Mucosa of descending colon (tissue), 3 donors: ENCODE measurements at regions not wholly inside any gene's neighbourhood (a gene's known extent, or its start where the extent isn't known, plus 50 kb on each side); places are given as distances from the start of the nearest gene placed in this dataset.

Experiments
- ATAC-seq: fragments of 200-7000 bp; cut with Tn5 transposase; one replicate; pipeline ENCODE4 v1.9.1; 2020; ENCODE audit warnings: mild to moderate bottlenecking, moderate library complexity
- DNase-seq, 3 donors: peaks; one replicate each; pipeline ENCODE4 v3.0.0-alpha.2; 2020
- H3K36me3 ChIP-seq: fragments of 200-600 bp; one replicate; pipeline ENCODE4 v1.8.0; 2021; ENCODE audit warnings: low read depth, mild to moderate bottlenecking
- H3K4me1 ChIP-seq: fragments of 200-600 bp; one replicate; pipeline ENCODE4 v1.8.0; 2021; ENCODE audit warnings: low read depth, mild to moderate bottlenecking
- H3K4me3 ChIP-seq: fragments of 200-600 bp; one replicate; pipeline ENCODE4 v1.8.0; 2021; ENCODE audit warnings: mild to moderate bottlenecking
- H3K9me3 ChIP-seq: fragments of 200-600 bp; one replicate; pipeline ENCODE4 v1.8.0; 2021; ENCODE audit warnings: mild to moderate bottlenecking
- intact Hi-C, 2 donors: fragments of 100-400 bp; cut with DNase I in 1 of 2; cut with micrococcal nuclease in 1 of 2; formaldehyde crosslinking; loops; one replicate each; pipeline versions ENCODE4 v1.11.0 to v1.11.1; 2022; cut with DNase I, micrococcal nuclease
- TF ChIP-seq, protein P1 (sequence below): fragments of 200-600 bp; IDR thresholded peaks from one replicate; pipeline ENCODE4 v1.8.0; 2022; ENCODE audit warnings: antibody characterized with exemption, mild to moderate bottlenecking
- donor health status: DM: no; HTN: no; CAD: no; lungs with moderate emphysema.
- donor health status: DM: no; HTN: no; CAD: no.
- donor health status: DM: no; HTN: yes; CAD: no.

DNA sequence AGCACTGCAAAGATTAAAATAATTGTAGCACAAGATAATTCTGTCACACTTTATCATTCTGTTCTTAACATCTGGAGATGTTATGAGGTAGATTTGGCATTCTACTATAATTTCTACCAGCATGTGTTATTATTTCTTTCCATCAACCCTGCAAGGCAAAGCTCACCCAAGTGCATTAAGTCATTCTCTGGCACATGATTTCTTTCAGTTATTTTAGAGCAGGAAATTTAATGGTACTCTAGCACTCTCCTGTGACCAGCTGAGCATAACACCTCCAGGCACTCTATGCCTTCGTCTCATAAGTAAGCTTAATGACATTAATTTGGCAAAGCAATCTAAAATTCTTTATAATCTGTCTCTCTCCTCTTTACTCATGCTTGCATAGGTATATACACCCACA, 300.2 kb upstream of the GPR149 start:
- intact Hi-C loops: no loop called here
- ATAC-seq: no peak
- H3K4me1 ChIP-seq: no peaks in the 10 kb centered on the region

GRCh38 chr3:154729741-154730140, 299.8 kb upstream of the GPR149 start:
- ATAC-seq (no peak), DNase-seq (no peak)
- TF ChIP-seq, protein P1, sequence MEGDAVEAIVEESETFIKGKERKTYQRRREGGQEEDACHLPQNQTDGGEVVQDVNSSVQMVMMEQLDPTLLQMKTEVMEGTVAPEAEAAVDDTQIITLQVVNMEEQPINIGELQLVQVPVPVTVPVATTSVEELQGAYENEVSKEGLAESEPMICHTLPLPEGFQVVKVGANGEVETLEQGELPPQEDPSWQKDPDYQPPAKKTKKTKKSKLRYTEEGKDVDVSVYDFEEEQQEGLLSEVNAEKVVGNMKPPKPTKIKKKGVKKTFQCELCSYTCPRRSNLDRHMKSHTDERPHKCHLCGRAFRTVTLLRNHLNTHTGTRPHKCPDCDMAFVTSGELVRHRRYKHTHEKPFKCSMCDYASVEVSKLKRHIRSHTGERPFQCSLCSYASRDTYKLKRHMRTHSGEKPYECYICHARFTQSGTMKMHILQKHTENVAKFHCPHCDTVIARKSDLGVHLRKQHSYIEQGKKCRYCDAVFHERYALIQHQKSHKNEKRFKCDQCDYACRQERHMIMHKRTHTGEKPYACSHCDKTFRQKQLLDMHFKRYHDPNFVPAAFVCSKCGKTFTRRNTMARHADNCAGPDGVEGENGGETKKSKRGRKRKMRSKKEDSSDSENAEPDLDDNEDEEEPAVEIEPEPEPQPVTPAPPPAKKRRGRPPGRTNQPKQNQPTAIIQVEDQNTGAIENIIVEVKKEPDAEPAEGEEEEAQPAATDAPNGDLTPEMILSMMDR: no peak
- no peaks in the 10 kb centered on the region for H3K4me1 ChIP-seq
- H3K36me3 ChIP-seq: no peaks in the 10 kb centered on the region
- intact Hi-C loops: no loop called here
- H3K9me3 ChIP-seq: no peaks in the 10 kb centered on the region
- H3K4me3 ChIP-seq: no peak overlapping the region

More for the DNA sequence above, 300.2 kb upstream of the GPR149 start:
- no peak for DNase-seq
- Histone ChIP-seq H3K4me3 (no peak overlapping the region), H3K9me3 (no peaks in the 10 kb centered on the region), H3K36me3 (no peaks in the 10 kb centered on the region)
- TF ChIP-seq, protein P1: no peak

- no peaks in the 10 kb centered on the region for H3K9me3 ChIP-seq
- H3K36me3 ChIP-seq: no peaks in the 10 kb centered on the region
- no peak for DNase-seq
- intact Hi-C loops: no loop called here
- TF ChIP-seq, protein P1: no peak
- no peaks in the 10 kb centered on the region for H3K4me1 ChIP-seq
- no peak overlapping the region for H3K4me3 ChIP-seq
- ATAC-seq: no peak
Observed at GRCh38 chr3:154728285-154728684, 298.3 kb upstream of the GPR149 start.

DNA sequence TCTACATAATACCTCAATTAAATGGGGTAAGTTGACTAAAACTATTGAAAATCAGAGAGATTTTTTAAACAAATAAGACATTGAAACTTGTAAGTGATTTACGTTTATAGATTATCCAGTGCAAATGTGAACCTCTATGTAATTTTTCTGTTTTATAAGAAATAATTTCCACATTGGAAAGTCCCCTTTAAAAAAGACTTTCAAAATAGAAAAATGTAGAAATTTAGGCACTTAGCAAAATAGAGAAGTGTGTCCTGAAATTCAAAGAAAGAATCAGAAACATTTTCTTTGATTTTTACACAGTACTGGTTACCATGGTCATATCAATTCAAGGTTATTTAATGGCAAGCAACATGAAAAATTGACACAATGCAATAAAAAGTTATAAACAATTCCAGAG, 290.9 kb upstream of the GPR149 start:
- Histone ChIP-seq H3K4me3 (no peak overlapping the region), H3K4me1 (no peaks in the 10 kb centered on the region), H3K9me3 (no peaks in the 10 kb centered on the region), H3K36me3 (no peaks in the 10 kb centered on the region)
- TF ChIP-seq, protein P1: no peak
- ATAC-seq: no peak
- intact Hi-C loops: no loop called here
- DNase-seq: no peak

- intact Hi-C loops: no loop called here
- Histone ChIP-seq H3K36me3 (no peaks in the 10 kb centered on the region), H3K9me3 (no peaks in the 10 kb centered on the region), H3K4me3 (no peak overlapping the region), H3K4me1 (no peaks in the 10 kb centered on the region)
- DNase-seq (no peak), ATAC-seq (no peak)
- TF ChIP-seq, protein P1: no peak
Observed at GRCh38 chr3:154718053-154718452, 288.1 kb upstream of the GPR149 start.

- TF ChIP-seq, protein P1: no peak
Observed at GRCh38 chr3:154716170-154716569, 286.2 kb upstream of the GPR149 start.

More at GRCh38 chr3:154716170-154716569, 286.2 kb upstream of the GPR149 start:
- intact Hi-C loops: no loop called here
- DNase-seq: no peak
- no peaks in the 10 kb centered on the region for H3K36me3 ChIP-seq
- no peaks in the 10 kb centered on the region for H3K4me1 ChIP-seq
- no peak for ATAC-seq
- no peaks in the 10 kb centered on the region for H3K9me3 ChIP-seq
- H3K4me3 ChIP-seq: no peak overlapping the region
